GM18511 (cell line): ENCODE measurements at regions not wholly inside any gene's neighbourhood (a gene's known extent, or its start where the extent isn't known, plus 50 kb on each side); places are given as distances from the start of the nearest gene placed in this dataset.
"Not testable (repeated sequence)": the region's sequence is repeated elsewhere in the genome, so short reads cannot be mapped to it uniquely, and the experiment has no call there.

Source experiments
- ATAC-seq: cut with Tn5 transposase; IDR thresholded peaks from one replicate; pipeline ENCODE4 v1.9.1; 2021; ENCODE audit warnings: mild to moderate bottlenecking, moderate library complexity; ENCODE audit not compliant: unreplicated experiment

DNA sequence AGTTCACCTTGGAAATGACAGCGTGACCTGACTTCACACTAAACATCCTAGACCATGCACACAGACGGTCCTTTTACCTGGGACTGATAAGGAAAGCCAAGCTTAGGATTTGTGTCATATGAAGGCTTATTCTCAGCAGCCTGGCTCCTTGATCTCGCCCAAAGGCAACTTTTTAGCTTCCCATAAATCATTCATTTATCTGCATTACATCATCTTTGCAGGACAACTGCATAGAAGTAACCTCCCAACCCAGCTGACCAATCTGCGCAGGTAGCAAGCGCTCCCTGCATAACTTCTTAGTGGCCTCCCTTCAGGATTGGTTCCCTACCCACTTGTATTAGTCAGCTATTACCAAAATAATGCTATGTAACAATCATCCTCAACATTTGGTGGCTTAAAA is 389.9 kb upstream of the PROK2 start:
- ATAC-seq, result no peak

DNA sequence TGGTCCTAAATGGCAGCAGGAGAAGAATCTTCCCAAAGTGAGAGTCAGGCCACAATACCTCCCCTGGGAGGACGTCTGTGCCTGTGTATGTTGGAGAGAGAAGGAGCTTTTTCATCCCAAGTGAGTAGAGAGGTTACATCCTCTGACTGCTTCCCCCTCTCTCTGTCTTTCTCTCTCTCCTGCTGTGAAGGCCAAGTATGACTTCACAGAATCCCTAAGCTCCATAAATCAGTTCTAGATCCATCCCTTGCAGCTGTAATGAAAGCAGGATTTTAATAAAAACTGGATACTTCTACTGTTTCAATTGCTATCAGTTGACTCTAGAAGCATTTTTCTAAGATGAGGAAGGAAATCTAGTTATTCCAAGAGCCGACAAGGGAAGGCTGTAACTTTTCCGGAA is 389.1 kb upstream of the PROK2 start:
- no peak for ATAC-seq

DNA sequence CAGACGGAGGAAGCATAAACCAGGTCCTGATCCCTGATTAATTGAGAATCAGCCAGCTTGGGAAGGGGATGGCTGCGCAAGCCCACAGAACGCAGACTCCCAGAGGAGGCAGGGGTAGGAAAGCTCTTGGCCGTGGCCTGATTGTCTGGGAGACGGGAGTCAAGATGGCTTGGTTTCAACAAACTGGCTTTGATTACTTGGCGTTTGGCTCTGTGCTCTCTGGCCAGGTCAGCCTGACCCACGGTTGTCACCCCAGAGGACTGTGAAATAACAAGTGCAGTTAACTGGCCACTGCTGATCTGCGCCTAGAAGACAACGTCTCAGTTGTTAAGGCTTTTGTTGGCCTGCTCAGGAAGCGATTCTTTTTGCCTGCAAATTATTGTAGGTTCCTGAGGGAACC is 387.0 kb upstream of the PROK2 start:
- ATAC-seq, result no peak

DNA sequence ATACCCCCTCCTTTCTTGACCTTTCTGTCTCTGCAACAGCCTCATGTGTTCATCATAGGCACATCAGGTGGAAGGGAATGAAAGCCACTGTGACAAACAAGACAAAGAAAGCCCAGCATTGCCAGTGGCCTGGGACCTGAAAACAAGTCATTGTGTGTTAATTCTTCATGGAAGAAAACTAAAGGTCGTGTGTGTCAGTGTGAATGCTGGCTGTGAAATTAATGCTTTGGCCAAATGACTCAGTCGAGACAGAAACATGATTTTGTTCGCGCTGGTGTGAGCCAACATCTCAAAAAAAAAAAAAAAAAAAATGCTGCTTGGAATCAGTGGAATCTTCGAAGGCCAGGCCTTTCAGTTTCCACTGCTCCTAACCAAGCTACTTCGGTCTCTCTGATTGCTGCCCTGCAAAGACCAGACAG is 386.5 kb upstream of the PROK2 start:
- ATAC-seq, result no peak

DNA sequence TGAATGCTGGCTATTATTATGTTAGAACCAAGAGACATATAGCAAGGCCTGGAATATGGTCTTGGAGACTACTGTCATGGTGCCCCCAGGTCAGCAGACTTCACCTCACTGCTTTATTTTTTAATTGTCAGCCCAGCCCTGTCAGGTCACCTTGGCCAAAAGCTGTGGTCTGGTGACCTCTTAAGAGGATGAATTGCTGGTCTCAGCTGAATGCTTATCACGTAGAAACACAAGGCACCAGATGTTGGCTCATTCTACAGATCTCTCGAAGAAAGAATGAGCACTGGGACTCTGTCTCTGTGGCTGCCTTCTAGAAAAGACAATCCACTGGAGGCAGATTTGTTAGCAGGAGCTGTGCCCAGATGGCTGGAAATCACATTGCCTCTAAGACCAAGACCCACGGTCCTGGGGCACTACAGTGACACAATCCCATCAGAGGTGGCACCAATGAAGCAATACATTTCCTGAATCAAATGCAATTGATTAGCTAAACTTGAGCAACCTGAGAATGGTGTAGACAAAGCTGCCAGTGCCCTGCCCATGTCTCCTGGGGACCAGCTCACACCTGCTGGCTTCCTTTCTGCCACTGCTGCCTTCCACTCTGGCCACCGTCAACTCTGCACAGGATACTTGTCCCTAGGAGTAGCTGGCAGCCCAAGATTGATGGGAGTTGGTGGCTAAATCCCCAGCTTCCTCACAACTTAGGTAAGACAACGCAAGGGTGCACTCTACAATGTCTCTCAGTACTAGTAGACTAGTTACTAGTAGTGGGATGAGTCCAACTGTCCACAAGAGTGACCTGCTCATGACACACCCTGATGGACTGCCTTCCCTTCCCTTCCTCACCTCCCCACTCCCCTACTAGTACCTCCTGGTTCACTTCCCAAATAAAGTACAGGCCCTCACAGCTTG is 384.9 kb upstream of the PROK2 start:
- no peak for ATAC-seq

DNA sequence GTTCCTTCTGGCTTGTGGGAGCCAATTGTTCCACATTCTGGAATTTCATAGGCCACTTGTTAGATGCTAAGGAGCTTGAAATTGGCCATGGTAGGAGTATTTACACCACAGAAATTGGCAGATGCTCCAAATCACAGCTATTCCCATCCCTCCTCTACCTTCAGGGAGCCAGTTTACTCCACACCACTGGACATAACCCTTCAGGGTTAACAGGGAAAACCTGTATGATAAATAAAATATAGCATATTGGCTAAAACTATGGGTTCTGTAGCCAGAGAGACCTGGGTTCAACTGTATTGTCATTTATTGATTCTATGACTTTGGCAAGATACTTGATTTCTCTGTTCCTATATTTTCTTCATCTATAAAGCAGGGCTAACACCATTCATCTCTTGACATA is 384.2 kb upstream of the PROK2 start:
- no peak for ATAC-seq

DNA sequence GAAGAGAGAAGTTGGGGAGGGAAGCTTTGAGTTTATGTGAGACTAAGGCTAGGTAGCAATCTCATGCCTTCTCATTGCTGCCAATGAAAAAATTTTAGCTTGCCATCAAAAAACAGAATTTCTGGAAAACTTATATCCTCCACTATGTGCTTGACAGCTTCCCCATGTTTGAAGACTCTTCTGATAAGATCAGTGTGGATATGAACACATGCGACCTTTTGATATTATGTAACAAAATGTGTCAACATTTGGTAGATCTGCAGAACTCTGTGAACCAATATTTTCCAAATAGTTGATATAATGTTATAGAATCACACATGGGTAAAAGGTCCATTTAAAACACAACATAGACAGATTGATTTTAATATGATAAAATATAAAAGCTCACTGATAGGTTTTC is 380.9 kb upstream of the PROK2 start:
- ATAC-seq, result no peak

DNA sequence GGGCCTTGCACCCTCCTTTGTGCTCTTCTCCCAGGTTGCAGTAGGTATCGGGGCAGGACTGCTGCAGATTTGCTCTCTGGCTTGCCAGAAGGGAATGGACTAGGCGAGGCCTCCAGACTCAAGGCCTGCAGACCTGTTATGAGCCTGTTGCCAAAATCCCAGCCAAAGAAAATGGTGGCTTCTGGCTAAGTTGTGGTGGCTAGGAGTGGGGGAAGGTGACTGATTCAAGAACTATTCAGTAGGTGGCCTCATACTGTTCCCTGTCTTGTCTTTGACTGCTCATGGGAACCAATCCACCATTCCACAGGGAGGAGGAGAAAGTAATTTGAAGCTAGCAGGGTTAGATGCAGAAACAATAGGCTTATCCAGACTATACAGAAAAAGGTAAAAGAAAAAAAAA is 380.4 kb upstream of the PROK2 start:
- no peak for ATAC-seq

DNA sequence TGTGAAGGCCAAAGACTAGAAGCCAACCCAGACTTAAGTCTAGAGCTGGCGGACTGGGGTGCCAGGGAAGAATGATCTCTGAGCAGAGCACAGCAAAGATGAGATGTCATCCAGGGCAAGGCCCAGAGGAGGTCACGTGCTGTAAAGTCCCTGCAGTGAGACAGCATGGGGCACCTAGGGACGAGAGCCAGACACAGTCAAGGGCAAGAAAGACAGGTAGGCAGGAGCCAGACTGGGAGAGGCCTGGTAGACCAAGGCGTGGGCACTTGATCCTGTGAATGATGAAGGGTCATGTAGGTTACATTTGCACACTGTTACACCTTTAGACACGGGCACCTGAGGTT is 379.7 kb upstream of the PROK2 start:
- ATAC-seq, result no peak

DNA sequence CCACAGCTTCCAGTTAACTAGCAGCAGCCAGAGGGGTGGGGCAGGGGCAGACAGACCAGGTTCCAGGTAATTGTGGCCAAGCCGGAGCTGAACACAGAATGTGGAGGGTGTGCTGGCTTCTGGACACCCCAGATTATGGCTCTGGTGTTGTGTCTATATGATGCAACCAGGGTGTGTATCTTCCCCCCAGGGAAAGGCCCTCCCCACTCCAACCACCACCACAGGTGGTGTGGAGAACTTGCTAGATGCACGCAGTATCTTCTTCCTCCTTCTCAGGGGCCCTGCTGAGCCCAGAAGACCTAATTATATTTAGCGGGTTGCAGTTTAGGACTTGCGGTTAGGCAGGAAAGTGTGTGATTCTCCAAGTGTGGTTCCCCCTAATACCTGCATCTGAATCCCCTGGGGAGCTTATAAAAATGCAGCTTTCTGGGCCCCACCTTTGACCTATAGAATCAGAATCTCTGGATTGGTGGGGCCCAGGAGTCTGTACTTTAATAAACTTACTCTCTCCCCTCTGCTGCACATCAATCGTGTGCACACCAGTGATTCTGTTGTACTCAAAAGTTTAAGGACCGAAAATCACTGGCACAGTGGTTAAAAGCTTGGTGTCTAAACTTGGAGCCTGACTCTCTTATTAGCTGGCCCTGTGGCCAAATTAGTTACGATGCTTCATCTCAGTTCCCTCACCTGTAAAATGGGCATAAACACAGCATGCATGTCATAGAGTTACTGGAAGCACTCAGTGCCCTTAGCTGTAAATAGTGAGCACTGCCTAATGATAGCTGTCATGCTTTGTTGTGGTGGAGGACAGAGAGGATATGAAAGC is 379.1 kb upstream of the PROK2 start:
- peak; percentile 94 for ATAC-seq

DNA sequence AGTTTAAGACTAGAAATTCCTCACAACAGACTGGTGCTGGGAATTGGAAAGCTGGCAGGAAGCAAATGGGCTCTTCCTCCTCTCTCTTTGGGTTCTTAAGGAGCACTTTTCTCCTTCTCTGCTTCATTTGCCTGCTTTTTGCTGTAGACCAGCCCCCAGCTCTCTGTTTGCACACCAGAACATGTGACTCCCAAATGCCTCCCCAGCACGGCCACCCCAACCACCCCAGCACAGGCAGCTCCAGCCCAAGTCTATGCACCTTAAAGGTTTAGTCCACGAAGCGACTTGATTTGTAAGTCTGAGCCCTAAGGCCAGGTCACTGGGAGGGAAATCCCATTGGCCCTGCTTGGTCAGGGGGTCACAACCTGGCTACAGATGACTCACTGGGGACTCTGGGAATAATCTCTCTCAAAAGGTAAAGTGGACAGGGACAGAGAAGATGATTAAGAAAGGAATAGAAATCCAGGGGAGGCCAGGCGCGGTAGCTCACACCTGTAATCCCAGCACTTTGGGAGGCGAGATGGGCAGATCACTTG is 377.8 kb upstream of the PROK2 start:
- ATAC-seq, result no peak

DNA sequence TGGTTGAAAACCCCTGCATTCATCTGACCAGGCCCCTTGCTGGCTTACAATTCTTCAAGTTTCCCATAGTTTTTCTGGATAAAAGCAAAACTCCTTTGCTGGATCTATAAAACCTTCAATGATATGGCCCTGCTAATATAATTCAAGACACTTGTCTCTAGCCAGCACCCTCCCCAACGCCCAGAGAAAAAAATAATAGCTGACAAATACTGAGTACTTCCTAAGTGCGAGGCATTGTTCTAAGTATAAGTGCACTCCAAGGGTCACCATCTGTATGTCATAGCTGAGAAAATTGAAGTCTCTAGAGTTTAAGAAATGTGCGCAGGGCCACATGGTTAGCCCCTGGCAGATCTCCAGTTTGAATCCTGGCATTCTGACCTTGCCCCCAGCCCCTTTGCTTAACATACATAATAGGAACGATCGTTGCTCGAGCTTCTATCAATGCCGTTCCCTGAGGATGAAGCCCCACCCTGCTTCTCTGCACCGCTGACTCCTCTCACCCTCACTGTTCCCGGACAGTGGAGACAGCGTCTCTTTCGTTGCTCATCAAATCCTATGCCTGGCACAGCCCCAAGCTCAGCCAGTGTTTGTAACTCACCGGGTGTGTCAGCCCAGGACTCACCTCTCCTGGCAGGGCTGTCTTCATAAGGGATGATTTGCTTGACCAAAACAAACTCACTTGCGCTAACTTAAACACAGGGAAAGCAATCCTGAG is 377.1 kb upstream of the PROK2 start:
- ATAC-seq, result no peak

DNA sequence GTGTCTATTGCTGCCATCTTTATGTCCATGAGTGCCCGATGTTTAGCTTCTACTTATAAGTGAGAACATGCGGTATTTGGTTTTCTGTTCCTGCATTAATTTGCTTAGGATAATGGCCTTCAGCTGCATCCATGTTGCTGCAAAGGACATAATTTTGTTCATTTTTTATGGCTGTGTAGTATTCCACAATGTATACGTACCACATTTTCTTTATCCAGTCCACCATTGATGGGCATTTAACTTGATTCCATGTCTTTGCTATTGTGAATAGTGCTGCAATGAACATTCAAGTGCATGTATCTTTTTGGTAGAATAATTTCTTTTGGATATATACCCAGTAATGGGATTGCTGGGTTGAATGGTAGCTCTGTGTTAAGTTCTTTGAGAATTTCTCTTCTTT is 376.3 kb upstream of the PROK2 start:
- not testable (repeated sequence) for ATAC-seq

DNA sequence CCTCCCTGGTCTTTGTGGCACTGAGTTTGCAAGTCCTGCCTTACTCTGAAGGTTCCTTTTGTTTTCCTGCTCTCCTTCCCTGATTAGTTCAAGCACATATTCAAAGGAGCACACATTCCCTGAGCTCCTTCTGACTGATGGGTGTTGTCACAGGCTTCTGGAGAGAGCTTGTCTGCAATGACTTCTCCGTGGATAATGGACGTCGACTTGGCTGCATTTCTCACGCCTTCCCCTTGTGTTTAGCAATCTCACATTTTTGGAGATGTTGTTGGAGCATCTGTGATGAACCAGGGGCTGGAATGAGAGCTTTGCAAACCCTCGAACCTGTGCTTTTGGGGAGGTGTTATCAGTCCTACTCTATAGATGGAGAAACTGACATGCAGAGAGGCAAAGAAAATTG is 375.4 kb upstream of the PROK2 start:
- ATAC-seq, result no peak

DNA sequence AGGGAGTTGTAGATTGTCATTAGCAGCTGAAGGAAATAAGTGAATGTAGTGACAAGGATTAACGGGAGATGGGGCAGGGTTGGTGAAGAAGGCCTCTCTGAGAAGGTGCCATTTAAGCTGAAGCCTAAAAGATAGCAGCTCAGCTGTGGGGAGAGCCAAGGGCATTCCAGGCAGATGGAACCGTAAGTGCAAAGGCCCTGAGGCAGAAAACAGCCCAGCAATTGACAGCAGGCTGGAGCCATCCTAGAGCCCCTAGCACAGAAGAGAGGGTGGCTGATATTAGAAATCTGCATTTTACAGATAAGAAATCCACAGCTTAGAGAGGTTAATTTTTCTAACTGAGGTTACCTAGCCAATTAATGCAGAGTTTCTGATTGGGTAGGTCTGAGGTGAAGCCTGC is 374.5 kb upstream of the PROK2 start:
- no peak for ATAC-seq

DNA sequence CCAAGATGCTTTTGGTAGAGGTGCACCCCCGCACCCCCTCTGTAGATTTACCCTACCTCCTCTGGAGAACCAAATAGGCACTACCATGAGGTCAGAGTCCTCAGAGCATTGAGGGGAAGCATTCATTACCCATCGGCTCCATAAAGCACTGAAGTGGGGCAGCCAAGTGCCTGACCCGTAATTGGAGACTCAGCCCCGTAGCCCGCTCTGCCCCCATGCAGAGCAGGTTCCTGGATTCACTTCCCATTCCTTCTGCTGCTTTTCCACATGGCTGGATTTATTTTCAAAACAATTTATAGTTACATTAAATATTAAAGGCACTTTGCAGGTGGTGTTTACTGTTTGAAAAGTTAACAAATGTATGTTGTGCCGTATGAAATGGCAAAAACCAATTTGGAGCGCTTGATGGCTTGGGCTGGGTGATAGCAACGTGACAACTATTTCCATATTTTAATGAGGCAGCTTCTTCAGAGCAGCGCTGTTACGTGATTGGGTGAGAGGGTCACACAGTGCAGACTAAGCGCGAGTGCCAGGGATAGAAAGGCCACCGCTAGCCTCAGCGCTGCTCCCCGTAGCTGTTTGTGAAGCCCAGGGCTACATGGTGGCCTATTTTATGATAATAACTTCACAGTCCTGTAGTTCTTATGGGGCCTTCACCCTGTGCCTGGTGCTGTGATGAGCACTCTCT is 373.8 kb upstream of the PROK2 start:
- ATAC-seq, result no peak

DNA sequence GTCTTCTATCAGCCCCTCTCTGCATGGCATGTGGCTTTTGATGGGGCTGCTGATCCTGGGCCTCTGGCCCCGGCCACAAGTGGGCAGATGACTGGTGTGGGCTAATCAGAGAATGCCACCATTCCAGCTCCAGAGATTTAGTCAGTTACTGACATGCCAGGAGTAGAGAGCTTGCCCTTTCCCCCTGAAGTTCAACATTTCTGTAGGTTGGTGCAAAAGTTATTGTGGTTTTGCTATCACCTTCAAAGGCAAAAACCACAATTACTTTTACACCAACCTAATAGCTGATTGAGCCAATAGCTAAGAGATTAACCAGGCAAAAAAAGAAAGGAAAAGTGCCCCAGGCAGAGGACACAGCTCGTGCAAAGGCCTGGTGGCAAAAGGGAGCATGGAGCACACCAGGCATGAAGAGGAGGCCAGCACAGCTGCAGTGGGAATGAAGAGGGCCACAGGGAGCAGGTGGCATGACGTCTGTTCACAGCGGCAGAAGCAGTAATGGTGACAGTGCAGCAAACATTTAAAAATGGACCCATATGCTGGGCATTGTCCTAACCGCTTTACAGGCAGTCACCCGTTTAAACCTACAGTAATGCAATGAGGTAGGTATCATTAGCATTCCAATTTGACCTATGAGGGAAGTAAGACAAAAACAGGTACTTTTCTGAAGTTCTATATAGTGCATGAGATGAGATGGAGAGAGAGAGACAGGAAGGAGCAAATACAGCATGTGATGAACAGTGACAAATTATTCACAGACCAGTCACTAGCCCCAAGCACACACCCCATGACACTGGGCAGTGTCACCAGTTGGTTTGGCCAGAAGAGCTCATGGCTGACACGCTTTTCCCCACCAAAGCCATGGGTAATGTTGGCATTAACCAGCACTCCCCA is 373.0 kb upstream of the PROK2 start:
- peak; percentile 80 for ATAC-seq

DNA sequence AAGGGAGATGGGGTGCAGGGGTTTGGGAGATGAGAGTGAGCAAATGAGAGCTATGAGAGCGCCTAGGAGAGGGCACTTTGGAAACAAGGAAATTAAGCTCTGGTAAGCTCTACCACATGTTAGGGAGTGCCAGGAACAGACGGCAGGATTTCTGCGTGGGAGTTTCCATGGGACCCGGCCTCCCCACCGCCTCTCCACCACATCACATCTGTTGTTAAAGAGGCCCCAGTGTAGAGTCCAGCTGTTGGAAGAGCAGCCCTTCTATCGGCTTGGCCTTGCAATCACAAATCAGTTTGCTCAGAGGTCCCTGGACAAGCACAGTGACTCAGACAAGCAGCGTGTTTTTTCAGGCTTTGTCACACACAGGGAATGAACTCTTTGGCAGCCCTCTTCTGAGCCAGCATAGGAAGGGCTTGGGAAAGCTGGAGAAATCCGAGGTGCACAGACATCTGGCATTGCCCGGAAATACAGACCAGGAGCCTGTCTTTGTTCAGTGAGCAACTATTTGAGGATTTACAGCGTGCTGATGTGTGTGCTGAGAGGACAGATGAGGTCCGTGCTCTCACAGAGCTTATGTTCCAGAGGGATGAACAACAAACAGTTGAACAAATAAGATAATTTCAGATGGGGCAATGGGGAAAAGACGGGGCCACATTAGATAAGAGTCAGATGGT is 370.6 kb upstream of the PROK2 start:
- ATAC-seq, result no peak
